ENCODE measurements at regions not wholly inside any gene's neighbourhood (a gene's known extent, or its start where the extent isn't known, plus 50 kb on each side); places are given as distances from the start of the nearest gene placed in this dataset.

DNA sequence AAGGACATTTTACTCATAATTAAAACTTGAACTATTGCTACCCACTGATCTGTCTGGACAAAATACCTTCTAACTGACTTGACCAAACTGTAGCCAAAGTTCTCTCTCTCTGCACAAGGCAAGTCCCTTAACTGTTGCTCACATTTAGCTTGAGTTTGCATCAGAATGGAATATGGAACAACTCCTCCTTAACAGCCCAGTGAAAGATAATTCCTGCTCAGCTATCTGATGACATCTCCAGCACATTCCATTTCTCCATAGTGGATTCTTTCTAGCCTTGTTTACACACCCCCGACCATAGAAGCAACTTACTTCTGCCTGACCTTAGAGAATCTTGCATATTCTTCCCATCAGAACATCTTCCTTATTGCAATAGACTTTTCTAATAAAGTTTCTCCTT, 317.2 kb upstream of the CDH2 start:
- TF ChIP-seq CTCF (conservative IDR thresholded peaks at IDR 0.05) (no peak), ZFX (IDR thresholded peaks at IDR 0.05) (no peak)
